ENCODE measurements at regions not wholly inside any gene's neighbourhood (a gene's known extent, or its start where the extent isn't known, plus 50 kb on each side); places are given as distances from the start of the nearest gene placed in this dataset.
"Not testable (repeated sequence)": the region's sequence is repeated elsewhere in the genome, so short reads cannot be mapped to it uniquely, and the experiment has no call there.

DNA sequence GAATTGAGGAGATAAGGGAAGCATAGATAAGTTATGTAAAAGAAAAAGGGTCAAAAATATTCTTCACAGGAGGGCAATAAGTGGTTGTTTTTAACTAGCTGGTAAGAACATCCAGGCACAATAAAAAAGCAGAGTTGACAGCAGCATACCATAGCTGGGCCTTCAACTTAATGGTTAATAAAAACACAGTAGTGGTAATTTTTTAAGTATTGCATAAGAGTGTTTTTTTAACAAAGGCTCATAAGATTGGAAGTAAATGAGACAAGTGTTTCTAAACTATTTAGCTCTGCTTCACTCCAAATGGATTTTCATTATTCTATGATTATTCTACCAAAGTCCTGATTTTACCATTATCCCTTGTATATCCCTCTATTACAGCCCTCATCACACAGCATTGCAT is 140.1 kb upstream of the TSPAN8 start:
- no peak overlapping the region for H3K4me3 ChIP-seq (ENCODE audit: low read length)
- no peaks in the 10 kb centered on the region for H3K4me1 ChIP-seq (ENCODE audit: insufficient read depth, low read length)
- no peaks in the 10 kb centered on the region for H3K36me3 ChIP-seq (ENCODE audit: insufficient read depth, low read depth, low read length)
- no peaks in the 10 kb centered on the region for H3K27me3 ChIP-seq (ENCODE audit: insufficient read depth, low read length)
- no peak overlapping the region for H3K9ac ChIP-seq (ENCODE audit: low read depth, low read length)
- peaks cover 3% of the 10 kb centered on the region for H3K9me3 ChIP-seq (ENCODE audit: insufficient read depth, low read depth, low read length)
- no peak overlapping the region for H3K27ac ChIP-seq (ENCODE audit: low read length)

DNA sequence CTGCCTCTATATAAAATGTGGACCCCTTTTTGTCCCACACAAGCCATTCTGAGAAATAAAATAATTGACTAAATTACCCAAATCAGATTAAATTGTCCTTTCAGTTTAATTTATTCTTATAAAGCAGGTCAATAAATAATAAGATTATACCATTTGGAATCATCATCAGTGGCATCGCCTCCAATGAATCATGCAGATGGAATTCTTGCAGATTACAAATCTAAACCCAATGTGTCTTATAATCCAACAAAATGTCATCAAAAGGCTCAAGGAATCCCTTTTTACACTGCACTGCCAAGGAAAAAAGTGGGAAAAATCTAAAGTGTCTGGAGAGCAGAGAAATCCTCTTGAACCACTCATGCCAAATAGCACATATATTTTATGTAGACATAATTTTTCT is 138.2 kb upstream of the TSPAN8 start:
- no peak overlapping the region for H3K27ac ChIP-seq (ENCODE audit: low read length)
- peaks cover 21% of the 10 kb centered on the region for H3K9me3 ChIP-seq (ENCODE audit: insufficient read depth, low read depth, low read length)
- no peak overlapping the region for H3K4me3 ChIP-seq (ENCODE audit: low read length)
- H3K9ac ChIP-seq (ENCODE audit: low read depth, low read length), result no peak overlapping the region
- H3K27me3 ChIP-seq (ENCODE audit: insufficient read depth, low read length), result no peaks in the 10 kb centered on the region
- no peaks in the 10 kb centered on the region for H3K4me1 ChIP-seq (ENCODE audit: insufficient read depth, low read length)
- no peaks in the 10 kb centered on the region for H3K36me3 ChIP-seq (ENCODE audit: insufficient read depth, low read depth, low read length)

DNA sequence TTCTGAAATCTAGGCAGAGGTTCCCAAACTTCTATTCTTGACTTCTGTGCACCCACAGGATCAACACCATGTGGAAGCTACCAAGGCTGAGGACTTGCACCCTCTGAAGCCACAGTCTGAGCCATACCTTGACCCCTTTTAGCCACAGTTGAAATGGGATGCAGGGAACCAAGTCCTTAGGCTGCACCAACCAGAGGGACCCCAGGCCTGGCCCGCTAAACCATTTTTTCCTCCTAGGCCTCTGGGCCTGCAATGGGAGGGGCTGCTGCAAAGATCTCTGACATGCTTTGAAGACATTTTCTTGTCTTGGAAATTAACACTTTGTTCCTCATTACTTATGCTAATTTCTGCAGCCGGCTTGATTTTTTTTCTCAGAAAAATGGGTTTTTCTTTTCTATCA is 133.9 kb upstream of the TSPAN8 start:
- no peak overlapping the region for H3K27ac ChIP-seq (ENCODE audit: low read length)
- H3K4me3 ChIP-seq (ENCODE audit: low read length), result no peak overlapping the region
- no peak overlapping the region for H3K9ac ChIP-seq (ENCODE audit: low read depth, low read length)
- no peaks in the 10 kb centered on the region for H3K4me1 ChIP-seq (ENCODE audit: insufficient read depth, low read length)
- no peaks in the 10 kb centered on the region for H3K27me3 ChIP-seq (ENCODE audit: insufficient read depth, low read length)
- H3K36me3 ChIP-seq (ENCODE audit: insufficient read depth, low read depth, low read length), result no peaks in the 10 kb centered on the region
- peaks cover 32% of the 10 kb centered on the region for H3K9me3 ChIP-seq (ENCODE audit: insufficient read depth, low read depth, low read length)

DNA sequence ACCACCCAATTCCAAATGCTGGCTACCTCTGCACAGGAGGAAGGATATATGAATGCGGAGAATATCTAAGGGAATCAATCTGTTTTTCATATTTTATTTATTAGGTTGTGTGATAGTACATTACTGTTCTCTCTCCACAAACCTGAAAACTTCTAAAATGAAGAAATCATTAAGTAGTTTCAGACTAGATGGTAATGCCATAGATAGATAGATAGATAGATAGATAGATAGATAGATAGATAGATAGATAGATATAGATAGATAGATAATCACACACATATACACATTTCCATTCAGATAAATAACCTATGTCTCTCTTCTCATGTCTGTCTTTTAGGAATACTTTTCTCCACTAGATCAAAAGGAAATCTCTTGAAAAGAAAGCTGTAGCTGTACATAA is 126.1 kb upstream of the TSPAN8 start:
- no peaks in the 10 kb centered on the region for H3K27me3 ChIP-seq (ENCODE audit: insufficient read depth, low read length)
- no peak overlapping the region for H3K27ac ChIP-seq (ENCODE audit: low read length)
- no peaks in the 10 kb centered on the region for H3K36me3 ChIP-seq (ENCODE audit: insufficient read depth, low read depth, low read length)
- H3K9ac ChIP-seq (ENCODE audit: low read depth, low read length), result no peak overlapping the region
- no peaks in the 10 kb centered on the region for H3K9me3 ChIP-seq (ENCODE audit: insufficient read depth, low read depth, low read length)
- no peak overlapping the region for H3K4me3 ChIP-seq (ENCODE audit: low read length)
- 0 out of 2 replicates have a peak, but pooled peaks cover 4% of the 10 kb centered on the region for H3K4me1 ChIP-seq (ENCODE audit: insufficient read depth, low read length)

DNA sequence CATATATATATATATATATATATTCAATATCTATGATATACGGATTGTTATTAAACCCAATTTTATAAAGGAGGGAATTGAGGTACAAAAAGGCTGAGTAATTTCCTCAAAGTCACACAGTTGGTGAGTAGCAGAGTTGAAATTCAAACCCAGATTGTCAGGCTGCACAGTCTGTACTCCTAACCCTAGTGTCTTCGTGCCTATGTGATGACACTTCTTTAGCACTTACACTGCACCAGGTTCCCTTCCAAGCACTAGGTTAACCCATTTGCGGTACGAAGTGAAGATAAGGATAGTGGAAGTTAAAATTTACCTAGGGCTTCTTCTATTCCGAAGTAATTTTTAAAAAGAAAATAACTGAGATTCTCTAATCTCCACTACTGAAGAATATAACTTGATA is 125.1 kb upstream of the TSPAN8 start:
- Histone ChIP-seq H3K4me1 (ENCODE audit: insufficient read depth, low read length) (0 out of 2 replicates have a peak, but pooled peaks cover 4% of the 10 kb centered on the region), H3K27me3 (ENCODE audit: insufficient read depth, low read length) (no peaks in the 10 kb centered on the region), H3K9me3 (ENCODE audit: insufficient read depth, low read depth, low read length) (no peaks in the 10 kb centered on the region), H3K27ac (ENCODE audit: low read length) (no peak overlapping the region), H3K9ac (ENCODE audit: low read depth, low read length) (no peak overlapping the region), H3K36me3 (ENCODE audit: insufficient read depth, low read depth, low read length) (no peaks in the 10 kb centered on the region), H3K4me3 (ENCODE audit: low read length) (no peak overlapping the region)

DNA sequence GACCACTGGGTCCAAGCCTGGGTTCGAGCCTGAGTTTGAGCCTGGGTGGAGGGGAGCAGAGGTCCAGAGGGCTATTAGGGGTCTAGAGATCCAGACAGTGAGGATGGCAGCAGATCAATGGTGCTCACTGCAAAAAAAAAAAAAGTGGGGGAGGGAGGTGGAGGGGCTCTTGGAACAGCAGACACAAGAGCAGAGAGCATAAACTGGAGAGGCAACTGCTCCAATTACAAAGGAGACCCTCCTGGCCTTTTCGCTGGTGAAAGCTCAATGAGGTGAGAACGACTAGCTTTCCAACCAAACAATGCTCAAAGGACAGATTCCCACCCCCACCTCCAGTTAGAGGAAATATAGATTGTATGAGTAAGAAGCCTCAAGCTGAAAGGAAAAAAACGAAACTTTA is 124.2 kb upstream of the TSPAN8 start:
- Histone ChIP-seq H3K9me3 (ENCODE audit: insufficient read depth, low read depth, low read length) (no peaks in the 10 kb centered on the region), H3K9ac (ENCODE audit: low read depth, low read length) (no peak overlapping the region), H3K27me3 (ENCODE audit: insufficient read depth, low read length) (no peaks in the 10 kb centered on the region), H3K27ac (ENCODE audit: low read length) (no peak overlapping the region), H3K36me3 (ENCODE audit: insufficient read depth, low read depth, low read length) (no peaks in the 10 kb centered on the region), H3K4me3 (ENCODE audit: low read length) (no peak overlapping the region), H3K4me1 (ENCODE audit: insufficient read depth, low read length) (0 out of 2 replicates have a peak, but pooled peaks cover 4% of the 10 kb centered on the region)

DNA sequence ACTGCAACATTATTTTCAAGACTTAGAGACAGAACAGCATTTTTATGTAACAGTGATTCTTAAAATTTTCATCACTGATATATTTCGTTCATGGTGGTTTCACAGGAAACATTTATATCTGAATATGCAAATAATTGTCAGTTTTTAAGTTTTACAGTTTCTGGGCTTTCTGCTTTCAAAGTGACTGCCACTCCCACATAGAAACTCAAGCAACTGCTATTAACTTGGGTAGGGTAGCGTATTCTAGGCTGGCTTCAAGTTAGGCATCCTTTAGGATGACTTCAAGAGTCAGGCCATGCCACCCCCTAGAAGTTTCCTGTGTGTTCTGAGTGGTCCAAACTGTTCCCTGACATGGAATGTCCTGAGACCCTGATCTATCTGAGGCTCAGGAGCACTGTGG is 123.6 kb upstream of the TSPAN8 start:
- Histone ChIP-seq H3K4me1 (ENCODE audit: insufficient read depth, low read length) (0 out of 2 replicates have a peak, but pooled peaks cover 4% of the 10 kb centered on the region), H3K4me3 (ENCODE audit: low read length) (no peak overlapping the region), H3K9me3 (ENCODE audit: insufficient read depth, low read depth, low read length) (no peaks in the 10 kb centered on the region)

DNA sequence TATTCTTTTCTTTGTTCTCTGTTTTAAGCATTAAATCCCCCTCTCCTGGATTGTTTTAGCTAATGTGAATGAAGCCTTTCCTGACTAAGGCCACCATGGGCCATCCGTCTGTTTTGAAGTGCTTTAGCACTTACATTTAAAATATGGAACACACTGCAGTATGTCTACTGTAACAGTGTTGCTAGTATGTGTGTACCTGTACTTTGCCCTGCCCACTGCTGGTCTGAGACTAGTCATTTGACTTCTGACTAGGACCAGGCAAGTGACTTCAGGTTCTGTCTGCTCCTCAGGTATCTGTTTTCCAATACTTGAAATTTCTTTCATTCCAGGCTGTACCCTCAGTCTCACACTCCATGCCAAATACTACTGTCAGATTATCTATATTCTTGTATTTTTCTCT is 120.1 kb upstream of the TSPAN8 start:
- no peak overlapping the region for H3K27ac ChIP-seq (ENCODE audit: low read length)
- no peak overlapping the region for H3K9ac ChIP-seq (ENCODE audit: low read depth, low read length)
- no peaks in the 10 kb centered on the region for H3K36me3 ChIP-seq (ENCODE audit: insufficient read depth, low read depth, low read length)
- no peaks in the 10 kb centered on the region for H3K9me3 ChIP-seq (ENCODE audit: insufficient read depth, low read depth, low read length)
- H3K27me3 ChIP-seq (ENCODE audit: insufficient read depth, low read length), result no peaks in the 10 kb centered on the region
- H3K4me3 ChIP-seq (ENCODE audit: low read length), result no peak overlapping the region
- H3K4me1 ChIP-seq (ENCODE audit: insufficient read depth, low read length), result 0 out of 2 replicates have a peak, but pooled peaks cover 4% of the 10 kb centered on the region

More for the DNA sequence above, 123.6 kb upstream of the TSPAN8 start:
- Histone ChIP-seq H3K27me3 (ENCODE audit: insufficient read depth, low read length) (no peaks in the 10 kb centered on the region), H3K9ac (ENCODE audit: low read depth, low read length) (no peak overlapping the region), H3K36me3 (ENCODE audit: insufficient read depth, low read depth, low read length) (no peaks in the 10 kb centered on the region), H3K27ac (ENCODE audit: low read length) (no peak overlapping the region)

DNA sequence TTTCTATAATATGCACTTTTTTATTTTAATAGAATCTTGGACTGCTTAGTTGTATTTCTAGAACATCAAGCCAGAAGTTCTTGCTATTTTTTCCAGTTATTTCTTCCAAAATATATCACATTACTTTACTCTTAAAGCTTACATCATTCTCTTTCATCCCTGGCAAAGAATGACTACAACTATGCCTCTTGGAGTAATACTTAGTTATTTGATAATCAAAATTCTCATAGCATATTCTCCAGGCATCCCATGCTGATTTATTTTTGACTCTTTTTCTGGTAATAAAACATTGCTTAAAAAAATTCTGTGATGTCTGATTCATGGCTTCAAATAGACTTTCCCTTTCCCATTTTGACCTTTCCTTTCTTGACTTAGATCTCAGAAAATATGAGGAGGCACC is 118.7 kb upstream of the TSPAN8 start:
- no peaks in the 10 kb centered on the region for H3K4me1 ChIP-seq (ENCODE audit: insufficient read depth, low read length)
- H3K9me3 ChIP-seq (ENCODE audit: insufficient read depth, low read depth, low read length), result no peaks in the 10 kb centered on the region
- no peaks in the 10 kb centered on the region for H3K36me3 ChIP-seq (ENCODE audit: insufficient read depth, low read depth, low read length)
- no peaks in the 10 kb centered on the region for H3K27me3 ChIP-seq (ENCODE audit: insufficient read depth, low read length)
- no peak overlapping the region for H3K9ac ChIP-seq (ENCODE audit: low read depth, low read length)
- no peak overlapping the region for H3K27ac ChIP-seq (ENCODE audit: low read length)
- no peak overlapping the region for H3K4me3 ChIP-seq (ENCODE audit: low read length)

DNA sequence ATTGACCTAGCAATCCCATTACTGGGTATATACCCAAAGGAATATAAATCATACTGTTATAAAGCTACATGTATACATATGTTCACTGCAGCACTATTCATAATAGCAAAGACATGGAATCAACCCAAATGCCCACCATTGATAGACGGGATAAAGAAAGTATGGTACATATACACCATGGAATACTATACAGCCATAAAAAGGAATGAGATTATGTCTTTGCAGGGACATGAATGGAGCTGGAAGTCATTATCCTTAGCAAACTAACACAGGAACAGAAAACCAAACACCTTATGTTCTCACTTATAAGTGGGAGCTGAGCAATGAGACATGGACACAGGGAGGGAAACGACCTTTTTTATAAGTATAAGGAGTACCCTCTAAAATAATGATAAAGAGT is 113.0 kb upstream of the TSPAN8 start:
- not testable (repeated sequence) for H3K4me1 ChIP-seq (ENCODE audit: insufficient read depth, low read length); H3K36me3 ChIP-seq (ENCODE audit: insufficient read depth, low read depth, low read length); H3K9me3 ChIP-seq (ENCODE audit: insufficient read depth, low read depth, low read length); H3K27ac ChIP-seq (ENCODE audit: low read length); H3K27me3 ChIP-seq (ENCODE audit: insufficient read depth, low read length); H3K9ac ChIP-seq (ENCODE audit: low read depth, low read length); H3K4me3 ChIP-seq (ENCODE audit: low read length)

DNA sequence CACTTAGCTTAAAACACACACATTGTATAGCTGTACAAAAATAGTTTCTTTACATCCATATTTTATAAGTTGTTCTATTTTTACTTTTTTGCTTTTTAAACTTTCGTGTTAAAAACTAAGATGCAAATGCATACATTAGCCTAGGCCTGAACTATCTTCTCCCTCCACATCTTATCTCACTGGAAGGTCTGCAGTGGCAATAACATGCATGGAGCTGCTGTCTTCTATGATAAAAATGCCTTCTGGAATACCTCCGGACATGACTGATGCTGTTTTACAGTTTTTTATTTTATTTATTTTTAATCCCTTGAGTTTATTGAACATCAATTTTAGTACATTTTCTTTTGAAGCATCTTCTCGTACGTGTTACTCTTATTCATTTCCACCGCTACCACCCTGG is 112.3 kb upstream of the TSPAN8 start:
- H3K27ac ChIP-seq (ENCODE audit: low read length), result no peak overlapping the region
- H3K9ac ChIP-seq (ENCODE audit: low read depth, low read length), result no peak overlapping the region
- no peaks in the 10 kb centered on the region for H3K4me1 ChIP-seq (ENCODE audit: insufficient read depth, low read length)
- H3K36me3 ChIP-seq (ENCODE audit: insufficient read depth, low read depth, low read length), result no peaks in the 10 kb centered on the region
- no peak overlapping the region for H3K4me3 ChIP-seq (ENCODE audit: low read length)
- H3K9me3 ChIP-seq (ENCODE audit: insufficient read depth, low read depth, low read length), result no peaks in the 10 kb centered on the region
- no peaks in the 10 kb centered on the region for H3K27me3 ChIP-seq (ENCODE audit: insufficient read depth, low read length)

DNA sequence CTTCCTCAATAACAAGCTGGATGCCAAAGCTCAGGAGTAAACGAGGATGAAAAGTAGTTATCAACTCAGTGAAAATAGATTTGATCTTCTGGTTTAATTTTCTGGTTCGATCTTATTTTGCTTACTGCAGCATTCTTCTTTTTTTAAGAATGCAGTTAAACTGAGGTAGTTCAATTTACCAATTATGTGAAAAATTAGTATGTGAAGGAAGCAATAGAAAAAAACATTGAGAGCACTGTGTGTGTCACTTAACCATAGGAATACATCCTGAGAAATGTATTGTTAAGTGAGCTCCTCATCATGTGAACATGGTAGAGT is 111.4 kb upstream of the TSPAN8 start:
- Histone ChIP-seq H3K9ac (ENCODE audit: low read depth, low read length) (no peak overlapping the region), H3K27ac (ENCODE audit: low read length) (no peak overlapping the region), H3K4me1 (ENCODE audit: insufficient read depth, low read length) (no peaks in the 10 kb centered on the region), H3K36me3 (ENCODE audit: insufficient read depth, low read depth, low read length) (no peaks in the 10 kb centered on the region), H3K27me3 (ENCODE audit: insufficient read depth, low read length) (no peaks in the 10 kb centered on the region), H3K9me3 (ENCODE audit: insufficient read depth, low read depth, low read length) (no peaks in the 10 kb centered on the region), H3K4me3 (ENCODE audit: low read length) (no peak overlapping the region)
